ENCODE measurements at regions not wholly inside any gene's neighbourhood (a gene's known extent, or its start where the extent isn't known, plus 50 kb on each side); places are given as distances from the start of the nearest gene placed in this dataset.

DNA sequence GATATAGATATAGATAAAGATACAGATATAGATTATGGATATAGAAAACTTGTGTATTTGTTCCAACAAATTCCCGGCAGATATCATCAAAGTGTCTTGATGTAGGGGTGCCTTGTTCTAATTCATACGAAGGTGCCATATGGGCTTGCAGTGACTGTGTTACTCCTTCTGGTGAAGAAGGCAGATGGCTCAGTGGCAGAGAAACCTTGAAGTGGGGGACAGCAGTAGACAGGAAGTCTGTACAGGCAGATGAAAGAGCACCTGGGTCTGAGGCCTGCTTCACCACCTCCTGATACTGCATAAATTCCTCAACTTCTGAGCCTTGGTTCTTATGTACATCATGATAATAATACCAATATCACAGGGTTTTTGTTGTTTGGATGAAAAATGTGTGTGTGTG, 179.5 kb upstream of the GATB start:
- TF ChIP-seq, protein P1, sequence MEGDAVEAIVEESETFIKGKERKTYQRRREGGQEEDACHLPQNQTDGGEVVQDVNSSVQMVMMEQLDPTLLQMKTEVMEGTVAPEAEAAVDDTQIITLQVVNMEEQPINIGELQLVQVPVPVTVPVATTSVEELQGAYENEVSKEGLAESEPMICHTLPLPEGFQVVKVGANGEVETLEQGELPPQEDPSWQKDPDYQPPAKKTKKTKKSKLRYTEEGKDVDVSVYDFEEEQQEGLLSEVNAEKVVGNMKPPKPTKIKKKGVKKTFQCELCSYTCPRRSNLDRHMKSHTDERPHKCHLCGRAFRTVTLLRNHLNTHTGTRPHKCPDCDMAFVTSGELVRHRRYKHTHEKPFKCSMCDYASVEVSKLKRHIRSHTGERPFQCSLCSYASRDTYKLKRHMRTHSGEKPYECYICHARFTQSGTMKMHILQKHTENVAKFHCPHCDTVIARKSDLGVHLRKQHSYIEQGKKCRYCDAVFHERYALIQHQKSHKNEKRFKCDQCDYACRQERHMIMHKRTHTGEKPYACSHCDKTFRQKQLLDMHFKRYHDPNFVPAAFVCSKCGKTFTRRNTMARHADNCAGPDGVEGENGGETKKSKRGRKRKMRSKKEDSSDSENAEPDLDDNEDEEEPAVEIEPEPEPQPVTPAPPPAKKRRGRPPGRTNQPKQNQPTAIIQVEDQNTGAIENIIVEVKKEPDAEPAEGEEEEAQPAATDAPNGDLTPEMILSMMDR (IDR thresholded peaks at IDR 0.05; ENCODE audit: low read depth, low read length), result no peak
- H3K4me3 ChIP-seq (ENCODE audit: low read depth, low read length), result no peak overlapping the region

DNA sequence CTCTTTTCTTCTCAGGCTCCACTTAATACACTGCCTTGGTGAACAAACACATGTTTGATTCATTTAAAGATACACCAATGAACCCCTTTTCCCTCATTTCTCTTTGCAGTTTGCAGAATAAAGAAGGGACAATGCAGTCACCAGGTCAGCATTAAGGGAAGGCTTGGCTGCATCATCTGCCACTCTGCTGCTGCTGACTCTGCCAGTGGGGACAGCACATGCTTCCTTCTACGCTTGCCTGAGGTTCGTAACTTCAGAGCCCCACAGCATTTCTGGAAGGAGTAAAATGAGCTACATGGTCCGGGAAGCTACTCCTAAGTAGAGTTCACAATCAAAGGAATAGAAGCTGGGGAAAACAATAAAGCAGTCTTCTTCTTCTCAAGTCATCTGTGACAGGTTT, 178.9 kb upstream of the GATB start:
- TF ChIP-seq, protein P1 (IDR thresholded peaks at IDR 0.05; ENCODE audit: low read depth, low read length), result no peak

DNA sequence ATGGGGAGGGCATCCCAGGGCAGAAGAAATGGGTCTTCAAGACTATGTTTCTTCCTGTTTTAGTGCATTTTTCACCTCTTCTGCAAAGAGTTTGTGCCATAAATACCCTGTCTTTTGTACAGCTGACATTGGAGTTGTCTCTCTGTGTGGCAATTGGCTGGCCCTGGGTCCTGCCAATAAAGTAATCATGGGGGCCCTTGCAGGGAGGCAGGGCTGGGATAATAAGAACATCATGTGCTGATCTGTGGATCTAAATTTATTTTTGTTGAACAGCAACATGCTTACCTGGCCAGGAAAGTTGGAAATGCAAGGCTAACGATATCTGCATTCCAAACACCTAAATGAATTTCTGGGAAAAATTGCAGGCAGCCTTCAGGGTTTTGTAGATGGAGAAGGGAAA, 174.6 kb upstream of the GATB start:
- TF ChIP-seq, protein P1 (IDR thresholded peaks at IDR 0.05; ENCODE audit: low read depth, low read length), result no peak
- H3K4me3 ChIP-seq (ENCODE audit: low read depth, low read length), result no peak overlapping the region

More for the DNA sequence above, 178.9 kb upstream of the GATB start:
- no peak overlapping the region for H3K4me3 ChIP-seq (ENCODE audit: low read depth, low read length)

DNA sequence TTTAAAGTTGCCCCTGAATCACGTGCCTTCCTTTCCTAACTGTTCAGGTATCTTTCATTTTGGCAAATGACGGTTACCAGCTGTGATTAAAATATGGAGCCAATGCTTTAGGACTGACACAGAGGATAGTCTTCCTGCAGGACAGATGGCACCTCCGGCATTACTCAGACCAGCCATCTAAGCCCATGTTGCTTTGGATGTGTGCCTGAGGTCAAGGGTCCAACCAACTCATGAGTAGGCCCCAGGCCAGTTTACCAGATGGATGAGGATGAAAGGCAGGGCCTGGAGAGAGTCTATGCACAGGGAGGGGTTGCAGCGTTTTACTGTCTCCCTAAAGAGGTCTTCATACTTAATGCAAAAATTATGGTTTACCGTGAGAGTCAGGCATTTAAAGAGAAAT, 174.0 kb upstream of the GATB start:
- TF ChIP-seq, protein P1 (IDR thresholded peaks at IDR 0.05; ENCODE audit: low read depth, low read length), result no peak
- no peak overlapping the region for H3K4me3 ChIP-seq (ENCODE audit: low read depth, low read length)

DNA sequence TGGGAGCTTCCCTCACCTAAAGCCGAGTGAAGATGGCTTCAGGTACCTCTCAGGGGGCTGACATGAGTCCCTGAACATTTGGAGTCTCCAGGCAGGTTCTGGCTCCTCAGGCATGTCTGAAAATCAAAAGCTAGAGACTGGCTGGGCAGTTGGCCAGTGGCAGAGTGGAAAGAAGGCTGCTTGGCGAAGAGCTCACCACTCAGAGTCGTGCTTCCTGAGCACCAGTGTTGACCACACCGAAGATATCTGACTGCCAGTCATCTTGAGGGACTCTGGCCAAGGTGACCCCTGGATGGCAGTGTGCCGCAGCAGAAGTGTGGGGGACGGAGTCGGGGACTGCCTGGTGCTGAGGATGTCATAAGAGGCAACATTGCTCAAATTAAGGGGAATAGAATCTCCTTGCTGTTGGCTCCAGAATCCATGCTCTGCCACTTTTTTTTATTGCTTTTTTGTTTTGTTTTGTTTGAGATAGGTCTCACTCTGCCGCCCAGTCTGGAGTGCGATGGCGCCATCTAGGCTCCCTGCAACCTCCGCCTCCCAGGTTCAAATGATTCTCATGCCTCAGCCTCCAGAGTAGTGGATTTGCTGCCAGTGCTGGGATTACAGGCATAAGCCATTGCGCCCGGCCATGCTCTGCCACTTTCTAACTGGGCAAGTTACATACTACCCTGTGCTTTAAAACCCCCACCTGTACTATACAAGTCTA, 172.5 kb upstream of the GATB start:
- no peak overlapping the region for H3K4me3 ChIP-seq (ENCODE audit: low read depth, low read length)
- TF ChIP-seq, protein P1 (IDR thresholded peaks at IDR 0.05; ENCODE audit: low read depth, low read length), result no peak

DNA sequence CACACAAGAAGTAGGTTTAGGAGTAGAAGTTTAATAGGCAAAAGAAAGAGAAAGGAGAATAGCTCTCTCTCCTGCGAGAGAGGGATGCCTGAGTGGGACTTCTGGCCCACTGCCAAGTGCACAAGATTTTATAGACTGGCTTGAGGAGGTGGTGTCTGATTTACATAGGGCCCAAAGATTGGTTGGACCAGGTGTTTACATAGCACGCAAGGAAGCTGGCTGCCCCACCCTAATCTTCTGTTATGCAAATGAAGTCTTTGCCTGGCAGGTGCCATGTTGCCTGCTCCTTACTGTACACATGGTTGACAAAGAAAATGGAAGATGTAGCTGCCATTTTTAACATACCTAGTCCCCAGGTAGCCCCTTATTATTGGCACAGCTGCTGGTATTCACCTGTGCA, 170.8 kb upstream of the GATB start:
- TF ChIP-seq, protein P1 (IDR thresholded peaks at IDR 0.05; ENCODE audit: low read depth, low read length), result no peak
- no peak overlapping the region for H3K4me3 ChIP-seq (ENCODE audit: low read depth, low read length)

DNA sequence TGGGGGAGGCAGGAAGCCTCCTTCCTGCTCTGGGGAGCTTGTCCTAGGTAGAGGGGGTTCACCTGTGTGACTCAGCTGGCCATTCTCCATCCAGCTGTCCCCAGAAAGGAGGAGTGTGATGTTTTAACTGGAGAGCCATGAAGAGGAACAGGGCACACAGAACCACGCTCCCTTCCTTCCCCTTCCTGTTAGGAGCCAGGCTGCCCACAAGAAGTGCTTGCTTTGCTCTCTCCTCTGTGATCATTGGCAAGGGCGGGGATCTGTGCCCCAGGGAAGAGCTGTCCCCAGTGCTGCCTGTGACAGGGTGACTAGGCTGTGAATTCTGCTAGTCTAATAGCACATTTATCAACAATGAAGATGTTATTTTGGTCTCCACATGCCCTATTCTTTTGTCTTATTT, 169.6 kb upstream of the GATB start:
- TF ChIP-seq, protein P1 (IDR thresholded peaks at IDR 0.05; ENCODE audit: low read depth, low read length), result no peak
- H3K4me3 ChIP-seq (ENCODE audit: low read depth, low read length), result no peak overlapping the region
